Urothelium cell line (cell line): ENCODE measurements at regions not wholly inside any gene's neighbourhood (a gene's known extent, or its start where the extent isn't known, plus 50 kb on each side); places are given as distances from the start of the nearest gene placed in this dataset.
"Not testable (repeated sequence)": the region's sequence is repeated elsewhere in the genome, so short reads cannot be mapped to it uniquely, and the experiment has no call there.

Experiments used
- DNase-seq: peaks from one replicate; pipeline ENCODE4 v3.0.0; 2011; ENCODE audit warnings: low spot score, mixed read lengths
- FAIRE-seq: peaks from 2 replicates; lab custom pipeline; 2011; peaks lifted over from hg19 to GRCh38; lab: Jason Lieb, UNC

DNA sequence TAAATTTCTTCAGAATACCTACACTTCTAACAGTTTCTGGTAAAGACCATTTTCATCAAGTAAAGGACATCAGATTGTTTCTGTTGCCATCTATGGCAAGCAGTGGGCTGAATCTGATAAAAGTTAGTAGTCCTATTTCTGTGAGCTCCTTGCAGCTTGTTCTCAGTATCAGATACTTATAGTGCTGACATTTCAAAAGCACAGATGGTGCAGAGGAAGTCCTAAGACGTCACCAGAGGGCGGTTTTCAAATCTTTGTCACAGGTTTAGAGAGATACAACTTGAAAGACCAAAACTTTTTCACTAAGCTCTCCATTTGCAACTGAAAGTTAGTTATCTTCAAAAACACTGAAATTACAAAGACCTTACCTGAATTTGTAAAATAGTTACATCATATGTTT is 719.8 kb downstream of the SLITRK1 start:
- DNase-seq (no peak), FAIRE-seq (no peak)

DNA sequence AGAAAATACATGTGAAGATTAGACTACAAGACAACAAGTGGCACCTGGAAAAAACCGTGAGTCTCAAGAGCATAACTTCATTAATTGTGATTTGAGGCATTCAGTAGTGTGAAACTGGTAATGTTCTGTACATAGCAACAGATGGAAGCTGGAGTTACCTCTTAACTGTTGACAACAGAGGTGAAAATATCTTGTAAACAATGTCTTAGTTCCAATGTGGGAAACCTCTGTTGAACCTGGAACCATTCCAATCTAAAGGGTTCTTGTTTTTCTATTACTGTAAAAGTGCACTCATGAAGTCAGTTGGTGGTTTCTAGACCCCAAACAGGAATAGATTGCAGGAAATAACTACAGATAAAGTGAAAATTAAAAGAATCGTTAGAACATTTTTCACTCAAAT is 728.4 kb downstream of the SLITRK1 start:
- DNase-seq (no peak), FAIRE-seq (no peak)

DNA sequence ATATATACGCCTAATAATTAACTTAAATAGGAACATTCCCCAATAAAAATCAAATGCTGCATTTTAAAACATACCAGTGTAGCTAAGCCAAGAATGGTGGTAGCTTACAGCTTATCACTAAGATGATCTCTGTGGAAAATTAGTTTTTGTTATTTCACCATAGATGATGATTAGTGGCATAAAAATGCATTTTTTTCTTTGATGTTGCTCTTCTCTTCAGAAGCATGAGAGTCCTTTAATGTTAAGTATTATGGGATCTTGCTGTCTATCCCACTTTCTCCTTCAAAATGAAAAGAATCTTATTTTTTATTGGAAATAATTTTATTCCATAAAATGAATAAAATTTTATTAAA is 731.0 kb downstream of the SLITRK1 start:
- FAIRE-seq, result no peak

DNA sequence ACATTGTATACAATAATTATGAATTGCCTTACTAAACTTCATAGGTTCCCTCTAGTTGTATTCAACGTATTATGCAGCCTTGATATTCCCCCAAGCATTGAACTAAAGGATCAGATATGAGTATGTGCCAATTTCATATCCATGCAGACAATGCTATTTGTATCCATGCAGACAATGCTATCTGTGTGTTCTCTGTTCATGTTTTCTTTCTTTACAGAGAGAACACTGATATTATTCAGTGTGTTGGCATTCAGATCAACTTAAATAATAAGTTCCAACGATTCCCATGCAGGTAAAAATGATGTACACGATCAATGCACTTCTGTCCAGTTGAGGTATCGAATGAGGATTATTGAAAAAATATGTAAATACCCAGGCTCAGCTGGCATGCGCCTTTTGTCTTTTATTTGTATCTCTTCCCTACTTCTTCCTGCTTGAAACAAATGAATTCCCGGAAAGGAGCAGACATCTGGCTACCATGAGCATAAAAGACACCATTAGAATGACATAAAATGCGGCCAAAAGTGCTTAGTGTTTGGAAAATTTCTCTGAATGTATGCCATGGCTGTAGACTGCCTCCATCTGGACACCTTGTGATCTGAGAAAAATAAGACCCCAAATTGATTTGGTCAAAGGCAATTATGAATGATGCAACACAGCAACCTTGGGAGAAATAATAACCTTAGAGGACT is 731.5 kb downstream of the SLITRK1 start:
- FAIRE-seq, result no peak
- no peak for DNase-seq

More for the DNA sequence above, 731.0 kb downstream of the SLITRK1 start:
- DNase-seq, result no peak

DNA sequence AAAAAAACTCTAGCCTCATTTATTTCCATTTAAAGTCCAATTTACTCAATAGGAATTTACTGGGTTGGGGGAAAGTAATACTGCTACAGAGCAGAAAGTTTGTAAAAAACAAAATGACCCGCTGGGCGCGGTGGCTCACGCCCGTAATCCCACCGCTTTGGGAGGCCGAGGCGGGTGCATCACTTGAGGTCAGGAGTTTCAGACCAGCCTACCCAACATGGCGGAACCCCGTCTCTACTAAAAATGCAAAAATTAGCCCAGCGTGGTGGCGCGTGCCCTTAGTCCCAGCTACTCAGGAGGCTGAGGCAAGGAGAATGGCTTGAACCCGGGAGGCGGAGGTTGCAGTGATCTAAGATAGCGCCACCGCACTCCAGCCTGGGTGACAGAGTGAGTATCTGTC is 745.6 kb downstream of the SLITRK1 start:
- no peak for FAIRE-seq
- DNase-seq, result no peak

DNA sequence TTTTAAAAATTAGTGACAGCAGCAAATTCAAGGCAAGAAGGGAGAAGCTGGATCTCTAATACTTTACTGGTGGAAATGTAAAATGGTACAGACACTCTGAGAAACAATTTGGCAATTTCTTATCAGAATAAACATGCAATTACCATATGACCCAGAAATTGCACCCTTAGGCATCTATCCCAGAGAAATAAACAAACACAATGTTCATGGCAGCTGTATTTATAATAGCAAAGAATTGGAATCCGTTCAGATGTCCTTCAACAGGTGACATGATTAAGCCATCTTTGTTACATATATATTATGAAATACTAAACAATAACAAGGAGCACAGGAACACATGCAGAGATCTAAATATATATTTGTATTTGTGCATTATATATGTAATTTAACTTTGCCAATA is 756.5 kb downstream of the SLITRK1 start:
- FAIRE-seq (no peak), DNase-seq (no peak)

DNA sequence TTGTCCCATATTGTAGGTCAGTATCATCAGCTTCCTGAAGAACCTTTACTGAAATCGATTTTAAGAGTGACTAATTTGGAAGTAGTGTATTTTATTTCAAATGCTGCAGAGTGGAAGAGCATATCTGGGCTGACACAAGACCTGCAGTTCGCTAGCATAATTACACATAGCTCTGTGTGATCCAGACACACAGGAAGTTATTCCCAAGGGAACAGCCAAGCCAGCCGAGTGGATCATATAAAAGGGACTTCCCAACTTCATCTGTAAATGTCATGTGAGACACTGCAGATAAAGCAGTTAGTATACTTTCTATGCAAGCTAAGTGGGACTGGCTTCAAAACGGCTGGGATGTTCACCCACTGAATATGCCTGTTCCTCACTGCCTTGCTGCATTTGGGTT is 760.4 kb downstream of the SLITRK1 start:
- FAIRE-seq (no peak), DNase-seq (no peak)

DNA sequence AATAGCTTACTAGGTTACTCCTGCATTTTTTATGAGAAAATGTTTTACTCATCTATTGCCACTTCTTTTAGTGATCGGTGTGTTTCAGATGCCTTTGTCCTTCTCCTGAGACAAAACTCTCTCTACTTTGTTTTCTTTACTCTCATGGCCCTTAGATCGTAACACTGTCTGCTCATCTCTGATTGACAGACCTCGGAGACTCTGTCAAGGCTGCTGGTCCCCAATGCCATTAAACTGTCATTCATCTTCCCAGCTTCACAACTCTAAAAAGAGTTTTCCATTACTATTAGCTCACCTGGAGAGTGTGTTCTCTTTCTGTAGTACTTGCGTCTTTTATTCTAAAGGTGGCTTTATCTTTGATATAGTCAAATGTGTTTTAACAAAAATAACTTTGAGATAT is 765.2 kb downstream of the SLITRK1 start:
- no peak for DNase-seq
- no peak for FAIRE-seq

DNA sequence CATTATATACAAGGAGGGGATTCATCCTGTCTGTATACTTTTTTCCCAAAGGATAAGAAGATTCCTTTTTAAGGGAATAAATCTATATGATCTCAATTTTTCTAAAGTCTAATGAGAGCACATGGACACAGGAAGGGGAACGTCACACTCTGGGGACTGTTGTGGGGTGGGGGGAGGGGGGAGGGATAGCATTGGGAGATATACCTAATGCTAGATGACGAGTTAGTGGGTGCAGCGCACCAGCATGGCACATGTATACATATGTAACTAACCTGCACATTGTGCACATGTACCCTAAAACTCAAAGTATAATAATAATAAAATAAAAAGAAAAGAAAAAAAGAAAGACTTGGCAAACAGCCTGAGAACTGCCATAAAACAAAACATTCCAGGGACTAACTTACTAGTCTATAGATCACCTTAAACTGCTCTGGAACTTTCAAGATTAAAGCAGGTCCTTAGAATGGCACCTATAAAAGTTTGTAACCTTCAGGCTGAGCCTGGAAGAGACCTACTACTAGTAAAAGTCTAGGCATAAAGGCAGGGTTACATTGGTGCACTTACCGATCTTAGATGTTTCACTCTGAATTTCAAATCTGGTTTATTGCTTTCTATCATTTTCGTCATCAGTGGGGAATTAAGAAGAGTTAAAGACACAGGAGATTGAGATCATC is 780.6 kb downstream of the SLITRK1 start:
- DNase-seq, FAIRE-seq: not testable (repeated sequence)

DNA sequence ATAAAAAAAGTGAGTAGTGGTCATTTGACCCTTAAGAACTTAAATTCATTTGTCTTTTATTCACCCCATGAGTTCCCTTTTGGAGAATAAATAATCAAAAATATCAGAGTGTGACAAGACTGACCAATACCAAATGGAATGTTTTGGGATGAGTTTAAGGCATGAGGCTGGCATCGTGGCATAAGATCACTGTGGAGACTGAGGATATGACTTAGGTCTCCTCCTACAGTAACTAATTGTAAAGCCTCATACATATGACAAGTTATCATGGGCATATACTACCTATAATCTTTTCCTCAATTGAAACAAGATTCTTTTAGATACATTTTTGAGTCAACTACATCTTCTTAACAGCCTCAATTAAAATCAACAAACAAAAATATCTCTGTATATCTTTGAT is 782.0 kb downstream of the SLITRK1 start:
- no peak for FAIRE-seq
- DNase-seq, result no peak

DNA sequence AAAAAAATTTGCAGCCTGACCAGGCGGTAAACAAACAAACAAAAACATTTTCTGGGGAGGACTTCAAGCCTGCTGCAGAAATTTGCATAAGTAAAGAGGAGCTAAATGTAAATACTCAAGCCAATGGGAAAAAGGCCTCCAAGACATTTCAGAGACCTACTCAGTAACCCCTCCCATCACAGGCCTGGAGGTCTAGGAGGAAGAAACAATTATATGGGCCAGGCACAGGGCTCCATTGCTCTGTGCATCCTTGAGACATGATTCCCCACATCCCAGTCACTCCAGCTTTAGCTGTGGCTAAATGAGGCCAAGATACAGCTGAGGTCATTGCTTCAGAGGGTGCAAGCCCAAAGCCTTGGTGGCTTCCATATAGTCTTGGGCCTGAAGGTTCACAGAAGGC is 793.4 kb downstream of the SLITRK1 start:
- DNase-seq, result no peak
- FAIRE-seq, result no peak

DNA sequence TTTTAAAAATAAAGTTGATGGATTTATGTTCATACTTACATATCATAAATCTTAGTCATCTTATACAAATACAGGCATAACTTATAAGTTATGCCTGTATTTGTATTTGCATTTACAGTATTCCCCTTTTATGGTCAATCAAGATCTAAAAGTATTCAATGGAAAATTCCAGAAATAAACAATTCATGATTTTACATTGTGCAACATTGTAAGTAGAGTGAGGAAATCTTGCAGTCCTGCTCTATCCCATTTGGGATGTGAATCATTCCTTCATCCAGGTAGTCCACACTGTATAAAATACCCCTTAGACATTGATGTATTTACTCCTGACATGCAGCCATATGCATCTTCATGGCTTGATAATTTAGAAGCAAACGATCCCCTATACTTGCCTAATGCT is 795.3 kb downstream of the SLITRK1 start:
- DNase-seq (no peak), FAIRE-seq (no peak)

DNA sequence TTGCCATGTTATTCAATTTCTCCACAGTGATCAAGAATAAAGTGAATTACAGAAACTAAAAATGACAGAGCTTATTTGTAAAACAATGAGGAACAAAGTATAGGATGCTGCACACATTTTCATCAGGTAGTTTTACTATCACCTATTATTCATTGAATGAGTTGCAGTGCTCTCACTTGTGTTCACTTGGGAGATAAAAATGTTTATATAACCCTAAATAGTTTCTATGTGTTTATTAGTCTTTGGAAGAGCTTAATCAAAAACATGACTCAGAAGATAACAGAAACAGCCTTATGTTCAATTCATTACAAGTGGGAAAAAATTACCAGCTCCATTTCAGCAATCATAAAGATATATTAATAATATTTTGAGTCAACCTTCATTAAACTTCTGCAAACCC is 796.2 kb downstream of the SLITRK1 start:
- no peak for FAIRE-seq
- DNase-seq, result no peak

DNA sequence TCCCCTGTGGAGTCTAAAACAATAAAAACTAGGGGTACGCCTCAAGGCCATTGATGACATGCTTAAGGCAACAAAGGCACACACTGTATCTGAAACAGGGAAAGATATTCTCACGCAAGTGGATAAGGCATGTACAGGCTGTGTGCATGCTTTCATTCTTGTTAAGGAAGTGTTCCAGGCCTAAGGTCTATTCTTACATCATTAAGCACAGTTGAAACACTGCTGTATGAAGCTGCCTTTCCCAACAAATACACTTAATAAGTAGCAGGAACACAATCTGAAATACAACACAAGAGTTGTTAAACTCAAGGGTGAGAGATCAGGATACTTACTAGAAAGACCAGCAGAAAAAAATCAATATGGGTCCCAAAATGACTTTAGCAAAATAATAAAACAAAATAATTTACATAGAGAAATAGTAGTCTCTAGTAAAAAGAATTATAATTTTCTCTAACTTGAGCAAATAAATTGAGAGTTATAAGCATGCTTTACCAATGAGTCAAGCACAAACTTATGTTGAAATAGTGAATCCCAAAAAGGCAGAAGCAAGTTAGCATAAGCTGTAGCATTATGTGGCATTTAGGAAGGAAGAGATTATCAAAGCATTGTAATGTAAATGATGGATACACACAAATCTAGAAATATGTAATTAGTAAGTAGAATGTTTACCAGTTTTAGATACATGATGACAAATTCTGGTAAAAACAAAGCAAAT is 796.9 kb downstream of the SLITRK1 start:
- FAIRE-seq (no peak), DNase-seq (no peak)

DNA sequence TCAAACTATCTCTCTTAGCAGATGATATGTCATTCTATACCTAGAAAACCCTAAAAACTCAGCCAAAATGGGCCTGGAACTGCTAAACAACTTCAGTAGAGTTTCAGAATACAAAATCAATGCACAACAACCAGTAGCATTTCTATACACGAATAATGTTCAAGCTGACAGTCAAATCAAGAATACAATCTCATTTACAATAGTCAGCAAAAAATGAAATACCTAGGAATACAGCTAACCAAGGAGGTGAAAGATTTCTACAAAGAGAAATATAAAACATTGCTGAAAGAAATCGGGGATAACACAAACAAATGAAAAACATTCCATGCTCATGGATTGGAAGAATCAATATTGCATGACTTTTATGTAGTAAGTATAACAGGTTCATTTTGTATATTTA is 804.8 kb downstream of the SLITRK1 start:
- DNase-seq (no peak), FAIRE-seq (no peak)

DNA sequence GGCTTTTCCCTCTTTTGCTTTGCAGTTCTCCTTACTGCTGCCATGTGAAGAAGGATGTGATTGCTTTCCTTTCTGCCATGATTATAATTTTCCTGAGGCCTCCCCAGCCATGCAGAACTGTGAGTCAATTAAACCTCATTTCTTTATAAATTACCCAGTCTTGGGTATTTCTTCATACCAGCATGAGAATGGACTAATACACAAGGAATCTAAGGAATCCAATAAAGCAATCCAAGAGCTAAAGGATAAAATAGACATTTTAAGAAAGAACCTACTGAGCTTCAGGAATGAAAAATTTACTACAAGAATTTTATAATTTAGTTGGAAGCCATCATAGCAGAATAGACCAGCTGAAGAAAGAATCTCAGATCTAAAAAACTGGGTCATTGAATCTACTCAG is 808.3 kb downstream of the SLITRK1 start:
- not testable (repeated sequence) for DNase-seq, FAIRE-seq

DNA sequence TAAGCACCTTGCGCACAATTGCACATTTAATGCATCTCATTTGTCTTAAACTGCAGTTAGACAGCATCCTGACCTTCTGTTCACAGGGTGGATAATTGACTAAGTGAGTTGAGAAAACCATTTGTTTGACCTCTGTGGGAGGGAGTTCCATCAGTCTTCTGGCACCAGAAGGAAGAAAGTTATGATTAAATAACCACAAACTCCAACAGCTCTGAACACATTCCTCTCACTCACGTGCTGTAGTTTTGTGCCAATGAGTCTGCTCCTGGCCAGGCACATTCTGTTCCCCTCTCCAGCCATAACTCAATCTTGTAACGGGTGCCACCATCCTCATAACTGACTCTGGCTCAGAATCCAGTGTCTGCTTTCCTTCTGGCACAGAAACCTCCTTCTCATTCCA is 817.2 kb downstream of the SLITRK1 start:
- DNase-seq (no peak), FAIRE-seq (no peak)

DNA sequence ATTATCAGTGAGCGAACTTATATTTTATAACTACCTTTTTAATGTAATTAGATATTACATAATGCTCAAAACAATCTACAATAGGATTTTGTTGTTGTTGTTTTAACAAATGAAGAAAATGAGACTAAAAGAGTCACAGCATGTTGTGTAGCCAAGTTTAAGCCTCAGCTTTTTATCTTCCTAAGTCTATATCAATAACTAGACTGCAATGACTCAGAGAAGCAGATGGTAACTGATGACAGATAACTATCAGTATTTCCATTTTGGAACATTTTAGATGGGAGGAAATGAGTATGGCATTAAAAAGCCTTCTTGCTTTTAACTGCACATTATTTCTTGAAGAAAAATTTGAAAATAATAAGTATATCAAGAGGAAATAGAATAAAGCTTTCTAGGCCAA is 825.2 kb downstream of the SLITRK1 start:
- FAIRE-seq, result no peak
- DNase-seq, result no peak

DNA sequence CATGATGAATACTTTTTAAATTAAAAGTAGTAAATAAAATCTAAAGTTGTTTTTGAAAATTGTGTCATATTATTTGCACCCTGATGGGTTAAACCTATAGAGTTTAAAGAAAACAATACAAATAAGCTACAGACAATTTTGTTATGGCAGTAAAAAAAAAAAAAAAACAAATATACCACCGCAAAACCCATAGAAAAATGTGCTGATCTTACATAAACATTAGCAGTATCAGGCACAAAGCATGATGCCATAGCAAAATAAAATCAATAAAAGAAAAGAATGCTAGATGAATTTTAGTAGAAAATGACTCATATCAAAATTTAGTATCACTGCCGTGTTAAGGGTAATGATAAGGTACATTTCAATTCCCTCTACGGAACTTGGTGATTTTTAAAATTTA is 826.0 kb downstream of the SLITRK1 start:
- DNase-seq, result no peak
- no peak for FAIRE-seq

DNA sequence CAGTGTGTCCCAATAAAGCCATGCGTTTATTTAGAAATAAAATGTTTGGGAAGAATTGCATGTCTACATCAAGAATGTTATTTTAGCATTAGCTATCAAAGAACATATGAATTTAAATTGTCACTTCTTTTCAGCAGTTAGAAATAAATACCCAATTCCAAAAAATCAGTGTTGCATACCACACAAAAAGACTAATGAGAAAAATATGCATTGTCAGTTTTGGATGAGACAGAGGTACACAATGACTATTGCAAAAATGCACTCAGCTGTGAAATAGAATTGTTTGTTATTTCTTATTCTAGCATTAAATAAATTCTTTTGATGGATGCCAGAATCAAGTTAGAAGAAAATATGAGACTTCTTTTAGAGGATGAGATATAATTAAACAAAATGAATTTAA is 833.9 kb downstream of the SLITRK1 start:
- no peak for FAIRE-seq

DNA sequence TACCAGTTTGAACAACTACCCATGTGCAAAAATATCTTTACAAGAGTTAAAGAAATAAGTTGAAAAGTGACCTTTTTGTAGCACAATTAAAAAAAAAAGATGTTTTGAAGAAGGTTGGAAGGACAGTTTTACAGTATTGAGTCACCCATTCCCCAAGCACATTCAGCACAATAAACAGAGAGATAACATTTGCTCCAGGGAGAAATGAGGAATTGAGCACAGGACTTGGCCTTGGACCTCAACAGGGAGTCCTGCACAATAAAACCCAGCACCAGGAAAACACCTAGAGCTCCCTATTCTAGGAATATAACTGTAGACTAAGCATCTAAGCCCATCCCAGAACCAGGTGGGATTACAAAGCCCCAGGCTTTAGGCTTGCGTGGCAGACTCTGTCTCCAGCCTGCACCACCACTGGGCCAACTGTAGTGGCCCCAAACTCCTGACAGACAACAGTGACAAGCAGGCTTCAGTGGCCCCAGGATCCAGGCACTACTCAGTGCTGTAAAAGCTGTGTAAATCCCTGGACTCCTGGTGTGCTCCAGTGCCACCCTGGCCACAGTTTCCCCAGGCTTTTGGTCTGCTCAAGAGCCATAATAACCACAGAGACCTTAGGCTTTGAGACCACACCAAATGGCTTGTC is 857.2 kb downstream of the SLITRK1 start:
- DNase-seq, result no peak
- no peak for FAIRE-seq

More for the DNA sequence above, 833.9 kb downstream of the SLITRK1 start:
- no peak for DNase-seq

DNA sequence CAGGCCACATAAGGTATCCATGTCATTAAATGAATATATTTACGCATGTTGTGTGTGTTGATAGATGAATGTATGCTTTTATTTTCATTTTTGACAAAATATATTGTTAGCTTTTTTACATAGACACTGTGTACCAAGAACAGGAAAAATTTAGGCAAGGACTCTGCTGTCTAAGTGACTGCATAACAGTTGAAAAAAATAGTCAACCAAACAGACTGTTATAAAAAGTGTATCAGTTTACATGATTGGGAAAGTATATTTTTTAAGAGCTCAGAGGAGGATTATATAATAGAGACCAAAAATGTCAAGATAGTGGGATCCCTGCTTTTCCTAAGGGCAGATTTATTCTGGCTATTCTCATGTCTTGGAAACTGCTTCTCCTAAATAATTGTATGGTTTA is 858.0 kb downstream of the SLITRK1 start:
- FAIRE-seq (no peak), DNase-seq (no peak)
